HK-2 (cell line): ENCODE measurements at regions not wholly inside any gene's neighbourhood (a gene's known extent, or its start where the extent isn't known, plus 50 kb on each side); places are given as distances from the start of the nearest gene placed in this dataset.
"Not testable (repeated sequence)": the region's sequence is repeated elsewhere in the genome, so short reads cannot be mapped to it uniquely, and the experiment has no call there.

Experiments used
- DNase-seq: peaks from one replicate; pipeline ENCODE4 v3.0.0-alpha.2; 2018; ENCODE audit not compliant: unreplicated experiment

DNA sequence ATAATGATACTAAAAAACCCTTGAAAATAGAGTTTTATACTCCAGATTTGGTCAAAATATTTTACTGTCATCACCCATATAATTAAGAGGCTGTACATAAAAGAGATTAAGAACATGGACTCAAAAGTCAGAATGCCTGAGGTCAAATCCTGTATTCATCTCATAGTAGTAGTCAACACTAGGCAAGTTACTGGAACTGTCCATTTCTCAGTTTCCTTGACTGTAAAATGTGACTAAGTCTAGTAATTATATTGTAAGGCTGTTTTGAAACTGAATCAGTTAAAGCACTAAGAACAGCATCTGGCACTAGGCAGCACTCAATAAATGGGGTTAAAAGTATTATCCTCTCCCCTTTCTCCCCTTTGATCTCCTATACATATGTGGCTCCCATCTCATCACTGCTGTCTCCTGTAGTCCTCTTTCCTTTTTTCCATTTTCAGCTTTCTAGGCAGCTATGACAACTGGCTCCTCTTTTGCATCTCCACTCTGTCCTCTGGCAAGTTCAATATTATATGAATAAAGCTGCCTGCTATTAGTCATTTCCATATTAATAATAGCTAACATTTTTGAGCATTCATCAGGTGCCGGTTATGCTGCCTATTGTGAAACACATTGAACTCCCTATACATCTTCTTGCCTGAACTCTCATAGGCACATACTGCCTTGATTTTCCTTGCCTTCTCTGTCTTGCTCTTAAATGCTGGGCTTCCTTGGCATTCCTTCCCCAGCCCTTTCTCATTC is 185.8 kb upstream of the NREP start:
- DNase-seq = no peak

DNA sequence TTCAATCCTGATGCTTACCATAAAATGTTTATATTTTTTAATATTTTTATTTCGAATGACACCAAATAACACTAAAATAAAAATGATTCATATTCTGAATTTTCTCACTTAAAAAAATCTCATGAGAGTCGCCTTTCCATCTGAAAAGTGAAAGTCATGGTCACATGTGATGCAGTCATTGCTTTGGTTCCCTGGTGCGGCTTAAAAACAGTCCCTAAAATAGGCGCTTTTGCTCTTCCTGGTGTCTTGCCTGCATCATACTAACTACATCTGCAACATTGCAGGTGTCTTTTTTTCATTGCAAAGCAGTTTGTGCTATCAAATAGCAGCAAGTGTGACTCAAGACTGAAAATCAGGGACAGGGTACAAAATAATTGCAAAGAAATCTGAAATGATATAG is 185.2 kb upstream of the NREP start:
- DNase-seq = no peak

DNA sequence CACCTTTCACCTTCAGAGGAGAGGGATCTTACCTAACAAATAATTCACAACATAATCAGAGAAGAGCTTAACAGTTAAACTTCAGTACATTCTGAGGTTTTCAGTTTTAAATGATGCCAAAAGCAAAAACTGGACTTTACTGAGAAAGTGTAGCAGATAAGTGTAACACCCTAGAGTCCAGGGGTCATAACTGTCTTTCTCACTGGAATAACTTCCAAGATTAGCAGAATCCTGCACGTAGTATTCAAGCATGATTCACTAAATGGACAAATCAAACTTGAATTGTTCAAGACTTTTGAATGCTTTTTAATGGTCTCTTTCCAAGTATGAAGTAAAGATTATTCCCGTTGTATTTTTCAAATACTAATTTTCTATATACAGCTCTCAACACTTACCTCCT is 180.1 kb upstream of the NREP start:
- DNase-seq = no peak

DNA sequence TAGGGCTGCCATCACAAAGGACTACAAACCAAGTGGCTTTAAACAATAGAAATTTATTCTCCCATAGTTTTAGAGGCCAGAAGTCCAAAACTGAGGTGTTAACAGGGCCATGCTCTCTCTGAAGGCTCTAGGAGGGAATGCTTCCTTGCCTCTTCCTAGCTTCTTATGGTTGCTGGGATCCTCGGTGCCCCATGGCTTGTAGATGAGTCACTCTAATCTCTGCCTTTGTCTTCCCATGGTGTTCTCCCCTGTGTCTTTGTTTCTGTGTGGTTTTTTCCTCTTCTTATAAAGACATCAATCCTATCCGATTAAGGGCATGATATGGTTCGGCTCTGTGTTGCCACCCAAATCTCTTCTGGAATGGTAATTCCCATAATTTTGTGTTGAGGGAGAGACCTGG is 178.8 kb upstream of the NREP start:
- no peak for DNase-seq

DNA sequence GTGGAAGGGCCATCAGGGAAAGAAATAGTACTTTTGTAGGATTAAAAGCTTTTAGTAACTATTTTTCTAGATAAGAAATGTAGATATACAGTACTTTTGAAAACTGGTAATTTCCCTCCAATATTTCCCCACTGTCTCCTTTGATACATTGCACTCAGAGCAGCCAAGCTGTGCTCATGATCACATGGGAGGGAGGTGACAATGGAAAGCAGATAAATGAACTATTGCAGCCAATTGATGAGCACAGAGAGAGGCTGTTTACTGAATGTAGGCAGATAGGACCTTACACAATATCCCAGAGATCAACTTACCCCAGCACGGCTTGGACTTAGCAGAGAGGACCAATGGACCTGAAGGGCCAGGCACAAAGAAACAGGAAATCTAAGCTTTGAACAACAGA is 178.0 kb upstream of the NREP start:
- DNase-seq = no peak

DNA sequence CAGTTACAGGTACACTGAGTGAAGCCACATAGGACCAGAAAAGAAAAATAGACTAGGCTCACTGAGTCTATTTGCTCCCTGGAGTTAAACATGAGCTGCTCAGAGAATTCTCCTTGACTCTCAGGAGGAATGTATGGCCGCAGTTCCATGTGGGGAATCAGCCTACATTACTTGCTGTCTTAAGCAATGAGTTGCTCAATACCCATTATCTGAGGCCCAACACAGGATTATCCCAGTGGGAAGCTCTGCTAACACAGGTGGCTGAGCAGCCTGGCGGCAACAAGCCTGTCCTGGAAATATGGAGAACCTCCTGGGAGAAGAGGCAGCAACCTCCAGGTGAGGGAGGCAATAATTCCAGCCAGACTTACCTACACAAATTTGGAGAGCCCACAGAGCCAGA is 177.5 kb upstream of the NREP start:
- no peak for DNase-seq

DNA sequence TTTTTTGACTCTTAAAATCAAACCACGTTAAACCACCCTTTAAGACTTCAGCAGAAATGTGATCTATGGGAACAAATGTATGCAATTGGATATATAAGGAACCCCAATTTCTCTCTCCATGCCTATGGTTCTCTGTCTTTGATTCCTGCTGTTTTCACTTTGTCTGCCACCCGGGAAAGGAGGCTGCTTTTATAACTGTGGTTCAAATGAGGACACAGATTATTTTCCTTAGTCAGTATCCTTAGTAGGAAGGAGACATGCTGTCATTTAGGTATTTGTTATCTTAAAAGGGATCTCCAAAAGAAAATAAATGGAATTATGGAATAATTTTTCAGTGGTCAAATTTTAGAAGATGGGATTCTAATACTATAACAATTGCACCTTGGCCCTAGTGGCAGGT is 176.1 kb upstream of the NREP start:
- no peak for DNase-seq

DNA sequence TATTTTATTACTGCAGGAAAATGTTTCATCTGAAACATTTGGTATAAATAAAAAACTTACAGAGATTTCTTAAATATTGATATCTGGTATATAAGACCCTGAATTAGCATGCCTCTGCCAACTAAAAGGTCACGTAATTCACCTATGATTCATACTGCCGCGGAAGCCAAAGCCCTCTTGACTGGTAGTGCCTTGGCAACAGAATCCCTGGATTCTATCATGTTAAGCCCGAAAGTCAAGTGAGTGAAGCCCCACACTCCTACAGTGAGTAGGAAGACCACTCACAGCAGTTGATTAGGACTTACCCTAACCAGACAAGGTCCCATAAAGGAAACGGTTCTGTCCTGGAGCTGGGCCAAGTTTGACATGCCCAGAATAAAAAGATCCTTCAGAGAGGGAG is 175.6 kb upstream of the NREP start:
- DNase-seq = no peak

DNA sequence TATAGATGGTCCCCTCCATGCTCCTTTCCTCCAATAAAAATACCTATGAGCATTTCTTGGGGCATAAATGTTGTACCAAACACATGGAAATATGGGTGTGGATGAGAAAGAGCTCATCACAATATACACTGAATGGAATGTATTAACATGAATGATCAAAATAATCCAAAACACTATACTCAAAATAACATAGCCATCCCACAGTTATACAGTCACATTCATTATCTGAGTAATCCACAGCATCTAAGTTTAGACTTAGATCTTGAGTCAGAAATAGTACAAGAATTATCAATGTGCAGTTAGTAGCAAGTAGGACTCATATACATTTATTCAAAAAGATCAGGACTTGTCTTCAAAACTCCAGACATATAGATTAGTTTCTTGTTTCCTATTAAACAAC is 175.2 kb upstream of the NREP start:
- DNase-seq = no peak

DNA sequence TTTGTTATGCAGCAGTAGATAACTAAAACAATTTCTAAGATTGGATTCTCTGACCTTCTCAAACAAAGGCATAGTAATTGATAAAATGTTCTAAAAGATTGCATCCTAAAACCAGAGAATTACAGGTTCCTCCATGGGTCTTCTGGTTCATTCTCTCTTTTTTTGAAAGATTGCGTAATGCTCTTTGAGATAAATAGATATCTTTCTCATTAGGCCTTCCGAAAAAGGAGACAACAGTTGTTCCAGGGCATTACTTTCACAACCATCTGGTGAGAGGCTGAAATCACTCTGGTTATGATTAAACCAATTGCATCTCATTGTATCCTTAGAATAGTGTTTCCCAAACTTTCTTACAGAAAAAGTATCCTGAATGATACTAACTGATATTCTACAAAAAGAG is 174.7 kb upstream of the NREP start:
- DNase-seq = no peak

DNA sequence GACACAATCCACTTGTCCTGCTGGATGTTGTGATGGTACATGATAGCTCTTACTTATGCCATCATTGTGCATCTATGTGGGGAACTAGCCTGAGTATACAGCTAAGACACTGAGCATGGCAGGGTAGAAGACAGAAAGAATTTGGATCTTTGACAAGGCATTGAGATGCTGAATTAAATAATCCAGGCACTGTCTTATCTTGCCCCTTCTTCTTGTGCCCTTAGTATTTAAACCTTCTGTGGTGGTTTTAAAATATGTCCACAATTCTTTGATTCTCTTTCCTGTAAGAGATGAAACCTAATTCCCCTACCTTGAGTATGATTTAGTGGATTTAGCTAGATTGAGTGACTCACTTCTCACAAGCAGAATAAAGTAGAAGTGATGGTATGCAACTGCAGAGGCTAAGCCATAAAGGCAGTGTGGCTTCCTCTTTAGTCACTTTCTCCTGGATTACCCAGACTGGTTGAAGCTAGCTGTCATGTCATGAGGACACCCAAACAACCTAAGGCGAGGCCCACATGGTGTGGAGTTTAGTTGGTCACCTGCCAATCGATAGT is 174.0 kb upstream of the NREP start:
- no peak for DNase-seq

DNA sequence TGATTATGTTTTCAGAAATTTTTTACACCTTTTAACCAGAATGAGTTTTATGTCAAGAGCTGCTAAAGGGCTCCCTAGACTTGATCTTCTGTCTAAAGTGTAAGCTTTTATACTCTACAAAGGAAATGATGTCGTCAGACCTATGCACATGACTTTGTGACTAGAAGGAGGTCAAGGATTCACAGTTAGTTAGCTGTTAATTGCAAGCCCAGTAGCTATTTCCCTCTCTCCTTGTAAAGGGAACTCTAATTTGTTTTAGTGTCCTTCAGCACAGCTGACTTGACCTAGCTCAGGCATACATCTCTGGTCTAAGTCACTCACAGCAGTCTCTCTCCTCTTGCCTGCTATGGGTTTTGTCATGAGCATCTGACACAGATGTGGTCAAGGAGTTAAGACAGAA is 173.5 kb upstream of the NREP start:
- no peak for DNase-seq

DNA sequence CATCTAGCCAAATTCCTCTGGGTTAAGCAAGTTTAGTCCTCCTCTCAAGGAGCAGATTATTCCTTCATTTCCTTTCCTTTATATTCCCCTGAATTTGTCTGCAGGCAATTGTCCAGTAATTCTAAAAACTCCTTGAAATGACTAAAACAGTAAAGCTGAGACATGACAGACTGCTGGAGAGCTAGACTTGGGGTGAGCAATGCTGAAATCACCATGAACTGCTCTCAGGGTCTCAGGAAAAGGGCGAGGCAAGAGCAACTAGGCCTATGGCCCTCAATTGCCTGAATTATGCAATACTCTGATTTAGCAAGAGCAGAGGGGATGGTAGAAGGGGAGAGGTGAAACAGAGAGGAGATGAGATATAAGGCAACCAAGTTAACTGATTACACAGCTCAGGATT is 172.9 kb upstream of the NREP start:
- DNase-seq = no peak

DNA sequence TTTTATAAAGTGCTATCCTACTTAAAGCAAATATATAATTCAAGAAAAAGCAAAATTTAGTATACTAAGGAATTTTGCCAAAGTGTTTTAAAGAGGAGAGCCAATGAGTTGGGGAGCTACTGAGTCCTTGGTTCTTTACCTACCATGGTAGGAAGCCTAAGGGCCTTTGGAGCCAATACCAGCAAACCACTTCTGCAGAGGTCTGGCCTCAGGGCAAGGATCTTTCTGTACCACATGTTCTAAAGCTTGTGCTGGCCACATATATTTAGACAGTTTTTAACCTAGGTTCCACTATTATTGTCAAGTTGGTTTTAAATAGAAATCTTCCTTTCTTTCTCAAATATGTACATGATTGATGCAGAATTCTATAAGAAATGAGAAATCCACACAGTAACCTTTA is 172.3 kb upstream of the NREP start:
- no peak for DNase-seq

DNA sequence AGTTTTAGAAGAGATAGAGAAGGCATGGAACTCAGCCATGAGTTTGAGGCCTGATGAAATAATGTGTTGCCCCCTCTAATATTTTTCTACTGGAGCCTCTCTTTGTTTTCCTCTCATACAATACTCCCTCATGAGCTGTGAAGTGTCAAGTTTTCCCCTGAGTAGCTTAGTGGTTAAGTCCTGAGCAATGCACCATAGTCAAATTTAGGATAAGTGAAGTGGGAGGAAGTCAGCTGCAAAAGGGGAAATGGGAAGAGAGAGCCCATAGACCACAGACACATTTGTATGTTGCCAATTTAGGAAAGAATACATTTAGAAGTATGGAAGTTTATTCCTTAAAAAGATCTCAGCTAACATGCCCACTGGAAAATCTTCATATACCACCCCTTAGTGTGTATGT is 171.5 kb upstream of the NREP start:
- no peak for DNase-seq

DNA sequence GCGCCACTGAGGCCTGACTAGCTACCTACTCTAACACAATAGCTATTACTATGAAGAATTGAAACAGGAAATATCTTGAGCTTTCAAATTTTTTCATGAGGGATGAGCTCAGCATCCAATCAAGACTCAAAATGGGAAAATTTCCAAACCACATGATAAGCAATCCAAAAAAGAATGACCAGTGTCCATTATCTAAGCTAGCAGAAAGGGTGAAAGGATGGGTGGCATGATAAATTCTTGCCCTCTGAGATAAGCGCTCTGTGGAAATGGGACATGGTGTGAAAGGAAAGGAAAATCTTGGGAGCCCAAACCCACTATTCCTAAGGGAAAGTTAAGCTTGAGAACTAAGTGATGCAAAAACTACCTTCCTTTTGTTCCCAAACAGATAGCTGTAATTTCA is 170.2 kb upstream of the NREP start:
- no peak for DNase-seq

DNA sequence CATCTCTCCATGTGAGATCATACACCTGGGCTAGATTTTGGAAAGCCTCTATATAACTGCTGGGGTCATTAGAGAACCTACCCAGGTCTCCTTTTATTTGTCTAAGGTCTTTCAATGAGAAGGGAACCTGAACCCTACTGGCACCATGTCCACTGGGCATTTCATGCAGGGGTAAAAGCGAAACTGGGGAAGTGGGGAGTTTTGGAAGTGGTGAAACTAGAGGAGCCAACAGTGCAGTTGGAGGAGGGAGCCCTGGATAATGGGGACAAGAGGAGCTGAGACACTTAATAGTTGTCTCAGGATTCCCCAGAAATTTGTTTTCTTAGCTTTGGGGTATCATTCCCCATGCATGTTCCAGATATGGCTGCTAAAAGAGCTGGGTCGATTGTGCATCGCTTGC is 169.0 kb upstream of the NREP start:
- no peak for DNase-seq

DNA sequence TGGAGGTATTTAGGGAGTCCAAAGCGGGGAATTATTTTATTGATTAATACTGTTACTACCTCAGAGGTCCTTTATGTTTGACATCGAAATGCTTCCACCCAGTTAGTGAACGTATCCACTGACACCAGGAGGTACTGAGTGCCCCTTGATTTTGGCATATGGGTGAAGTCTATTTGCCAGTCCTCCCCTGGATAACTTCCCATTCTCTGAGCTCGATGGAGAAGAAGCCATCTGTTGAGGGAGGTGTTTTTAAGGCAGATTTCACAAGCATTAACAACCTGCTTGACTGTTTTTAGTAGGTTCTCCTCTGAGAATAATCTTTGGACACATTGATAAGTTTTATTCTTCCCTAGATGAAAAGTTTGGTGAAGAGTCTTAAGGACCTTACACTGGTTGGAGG is 165.3 kb upstream of the NREP start:
- no peak for DNase-seq

DNA sequence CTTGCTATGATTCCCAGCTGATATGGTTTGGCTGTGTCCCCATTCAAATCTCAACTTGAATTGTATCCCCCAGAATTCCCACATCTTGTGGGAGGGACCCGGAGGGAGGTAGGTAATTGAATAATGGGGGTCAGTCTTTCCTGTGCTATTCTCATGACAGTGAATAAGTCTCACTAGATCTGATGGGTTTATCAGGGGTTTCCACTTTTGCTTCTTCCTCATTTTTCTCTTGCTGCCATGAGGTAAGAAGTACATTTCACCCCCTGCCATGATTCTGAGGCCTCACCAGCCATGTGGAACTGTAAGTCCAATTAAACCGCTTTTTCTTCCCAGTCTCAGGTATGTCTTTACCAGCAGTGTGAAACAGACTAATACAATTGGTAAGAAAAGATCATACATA is 164.7 kb upstream of the NREP start:
- DNase-seq = not testable (repeated sequence)

DNA sequence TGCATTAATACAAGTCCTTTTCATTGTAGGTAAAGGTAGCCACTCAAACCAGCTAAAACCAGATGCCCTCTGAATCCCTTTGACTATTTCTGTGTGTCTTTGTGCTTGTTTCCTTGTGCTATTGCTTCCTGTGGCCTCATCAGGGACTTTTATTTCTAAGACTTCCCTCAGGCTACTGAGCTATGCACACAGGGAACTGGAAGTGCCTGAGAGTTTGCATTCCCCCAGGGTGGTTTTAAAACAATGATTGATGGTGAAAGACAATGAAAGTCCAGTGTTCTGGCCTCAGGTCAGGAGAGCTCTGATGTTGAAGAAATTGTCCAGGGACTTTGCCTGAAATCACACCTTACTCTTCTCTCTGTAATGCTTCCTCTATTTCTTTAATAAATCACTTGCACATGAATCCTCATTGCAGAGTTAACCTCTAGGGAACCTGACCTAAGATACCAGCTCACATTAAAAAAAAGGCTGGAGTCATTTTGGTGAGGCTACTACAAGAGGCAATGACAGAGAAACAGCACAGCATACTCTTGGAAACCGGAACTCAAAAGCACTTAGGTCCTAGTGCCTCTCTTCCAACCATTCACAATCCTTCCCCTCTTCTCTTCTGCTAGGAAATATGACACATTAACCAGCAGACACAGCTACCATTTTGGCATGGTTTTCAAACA is 158.1 kb upstream of the NREP start:
- DNase-seq = no peak

DNA sequence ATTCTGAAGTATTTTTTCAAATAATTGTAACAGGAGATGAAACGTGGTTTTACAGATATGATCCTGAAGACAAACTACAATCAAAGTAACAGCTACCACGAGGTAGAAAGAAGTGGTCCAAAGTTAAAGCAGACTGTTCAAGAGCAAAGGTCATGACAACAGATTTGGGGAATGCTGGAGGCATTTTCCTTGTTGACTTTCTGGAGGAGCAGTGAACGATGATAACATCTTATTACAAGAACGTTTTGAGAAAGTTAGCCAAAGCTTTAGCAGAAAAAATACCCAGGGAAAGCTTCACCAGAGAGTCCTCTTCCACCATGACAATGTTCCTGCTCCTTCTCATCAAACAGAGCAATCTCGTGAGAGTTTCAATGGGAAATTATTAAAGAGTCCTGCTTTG is 145.4 kb upstream of the NREP start:
- DNase-seq = no peak

DNA sequence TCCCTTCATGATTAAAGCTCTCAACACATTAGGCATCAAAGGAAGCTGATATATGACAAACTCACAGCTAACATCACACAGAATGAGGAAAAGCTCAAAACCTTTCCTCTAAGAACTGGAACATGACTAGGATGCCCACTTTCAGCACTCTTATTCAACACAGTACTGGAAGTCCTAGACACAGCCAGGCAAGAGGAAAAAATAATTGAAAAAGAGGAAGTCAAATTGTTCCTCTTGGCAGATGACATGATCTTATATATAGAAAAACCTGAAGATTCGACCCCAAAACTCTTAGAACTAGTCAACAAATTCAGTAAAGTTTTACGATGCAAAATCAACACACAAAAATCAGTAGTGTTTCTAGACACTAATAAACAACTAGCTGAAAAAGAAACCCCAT is 144.3 kb upstream of the NREP start:
- no peak for DNase-seq

DNA sequence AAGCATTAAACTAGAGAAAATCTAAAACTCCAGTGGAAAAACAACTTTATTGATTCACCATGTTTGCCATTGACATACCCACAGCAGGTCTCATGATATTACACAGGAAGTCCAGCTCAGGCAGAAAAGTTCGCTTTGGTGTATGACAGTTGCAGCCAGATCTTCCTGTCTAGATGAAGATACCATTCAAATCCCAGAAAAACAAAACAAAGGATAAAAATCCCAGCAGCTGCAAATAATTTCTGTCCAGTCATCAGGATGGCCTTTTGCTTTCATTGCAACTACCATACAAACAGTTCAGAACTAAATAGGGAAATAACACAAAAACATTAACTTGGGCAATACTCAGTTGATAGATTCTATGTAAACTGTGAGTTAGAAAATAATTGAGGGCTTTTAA is 136.0 kb upstream of the NREP start:
- no peak for DNase-seq

DNA sequence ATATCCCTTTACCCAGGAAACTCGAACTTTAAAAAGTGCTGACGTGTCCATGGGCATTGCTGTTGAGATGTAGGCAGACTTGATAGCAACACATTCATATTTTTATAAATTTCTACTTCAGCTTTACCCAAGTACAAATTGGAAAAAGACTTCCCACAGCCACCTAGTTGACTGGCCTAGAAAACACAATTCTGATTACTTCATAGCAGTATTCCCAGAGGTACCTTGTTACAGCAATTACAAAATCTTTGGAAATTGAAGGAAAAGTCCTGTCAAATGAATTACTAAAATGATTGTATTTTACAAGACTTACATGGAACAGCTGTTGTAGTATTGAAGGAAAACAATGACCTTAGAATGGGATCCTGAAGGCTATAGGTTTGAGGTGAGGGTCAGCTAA is 130.7 kb upstream of the NREP start:
- DNase-seq = no peak
